GM10266 (cell line): ENCODE measurements at regions not wholly inside any gene's neighbourhood (a gene's known extent, or its start where the extent isn't known, plus 50 kb on each side); places are given as distances from the start of the nearest gene placed in this dataset.
"Not testable (repeated sequence)": the region's sequence is repeated elsewhere in the genome, so short reads cannot be mapped to it uniquely, and the experiment has no call there.

Source experiments
- DNase-seq: peaks from one replicate; pipeline ENCODE4 v3.0.0; 2012; ENCODE audit errors: extremely low spot score
- CTCF ChIP-seq: IDR thresholded peaks from 2 replicates; pipeline ENCODE4 v1.5.1; 2012; ENCODE audit warnings: mild to moderate bottlenecking, low read depth; ENCODE audit not compliant: control insufficient read depth, insufficient read depth; ENCODE audit errors: missing control alignments

- TF ChIP-seq CTCF, result no peak
- DNase-seq, result no peak
Observed at GRCh38 chr7:152519290-152519689, 83.5 kb upstream of the KMT2C start.

GRCh38 chr7:152516216-152516615, 80.4 kb upstream of the KMT2C start:
- no peak for DNase-seq
- TF ChIP-seq CTCF, result no peak

GRCh38 chr7:152515266-152515950, 79.6 kb upstream of the KMT2C start:
- DNase-seq, result not testable (repeated sequence)

GRCh38 chr7:152514771-152515105, 78.9 kb upstream of the KMT2C start:
- no peak for TF ChIP-seq CTCF
- DNase-seq, result no peak

GRCh38 chr7:152513861-152514770, 78.3 kb upstream of the KMT2C start:
- no peak for TF ChIP-seq CTCF
- no peak for DNase-seq

- DNase-seq, result no peak
Observed at GRCh38 chr7:152512706-152513105, 76.9 kb upstream of the KMT2C start.

GRCh38 chr7:152511736-152512135, 75.9 kb upstream of the KMT2C start:
- no peak for DNase-seq
- no peak for TF ChIP-seq CTCF

More at GRCh38 chr7:152512706-152513105, 76.9 kb upstream of the KMT2C start:
- TF ChIP-seq CTCF, result no peak
